SH-SY5Y (cell line): ENCODE measurements at regions not wholly inside any gene's neighbourhood (a gene's known extent, or its start where the extent isn't known, plus 50 kb on each side); places are given as distances from the start of the nearest gene placed in this dataset.

ENCODE experiments used
- GATA2 ChIP-seq: IDR thresholded peaks from 2 replicates; pipeline ENCODE4 v1.6.1; 2011; ENCODE audit warnings: mild to moderate bottlenecking, low read depth, low read length
- GATA3 ChIP-seq: IDR thresholded peaks from 2 replicates; pipeline ENCODE4 v1.6.1; 2011; ENCODE audit warnings: low read depth, mild to moderate bottlenecking, low read length, moderate library complexity

DNA sequence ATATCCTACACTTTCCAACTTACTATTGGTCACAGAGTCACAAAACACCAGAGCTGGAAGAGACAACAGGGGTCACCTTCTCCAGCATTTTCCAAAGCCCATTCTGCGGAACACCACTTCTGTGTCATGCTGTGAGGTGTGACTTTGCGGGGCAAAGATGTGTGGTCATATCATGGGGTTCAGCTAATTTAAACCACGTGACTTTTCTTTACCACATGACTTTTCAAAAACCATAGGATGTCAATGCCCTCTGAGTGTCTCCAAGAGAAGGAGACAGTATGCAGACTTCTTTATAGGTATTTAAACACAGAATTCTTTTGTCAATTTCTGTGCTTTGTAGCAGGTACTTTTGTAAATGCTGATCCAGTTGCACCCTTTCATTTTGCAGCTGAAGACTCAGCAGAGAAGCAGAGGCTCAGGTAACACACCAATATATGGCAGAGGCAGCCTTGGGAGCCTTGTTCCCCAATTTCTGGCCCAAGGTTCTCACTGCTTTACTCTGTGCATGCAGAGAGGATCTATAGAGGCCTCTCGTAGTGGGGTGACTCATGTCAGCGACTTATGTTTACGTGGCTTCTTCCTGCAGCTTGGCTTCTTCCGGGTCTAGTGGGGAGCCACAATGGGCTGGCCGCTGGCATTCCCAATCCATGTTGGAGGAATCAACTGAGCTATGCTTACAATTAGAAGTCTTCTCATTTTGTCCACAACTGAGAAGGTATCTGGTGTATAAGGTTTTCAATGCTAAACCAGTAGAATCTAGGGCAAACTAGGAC, 104.0 kb upstream of the RHOBTB1 start:
- no peak for TF ChIP-seq GATA3
- TF ChIP-seq GATA2: no peak
